Esophagus muscularis mucosa (tissue), 4 donors: ENCODE measurements at regions not wholly inside any gene's neighbourhood (a gene's known extent, or its start where the extent isn't known, plus 50 kb on each side); places are given as distances from the start of the nearest gene placed in this dataset.

Experiments
- DNase-seq: peaks from one replicate; pipeline ENCODE4 v3.0.0-alpha.2; 2017; ENCODE audit errors: extremely low spot score
- H3K27ac ChIP-seq, 4 donors: fragments of 200-600 bp; sonication (generic); replicated peaks in 1 of 4; 1 replicate in 3 of 4; 2 replicates in 1 of 4; pipeline ENCODE4 v1.5.1; 2016 to 2019; ENCODE audit warnings: mild to moderate bottlenecking in 1 of 4
- H3K27me3 ChIP-seq, 4 donors: fragments of 200-600 bp; sonication (generic); one replicate each; pipeline versions ENCODE4 v1.5.1 to v1.6.0; 2016 to 2019
- H3K36me3 ChIP-seq, 4 donors: fragments of 200-600 bp; sonication (generic); one replicate each; pipeline ENCODE4 v1.5.1; 2016 to 2019
- H3K4me1 ChIP-seq, 4 donors: fragments of 200-600 bp; sonication (generic); one replicate each; pipeline ENCODE4 v1.5.1; 2016 to 2019
- H3K4me3 ChIP-seq, 4 donors: fragments of 200-600 bp; sonication (generic); 1 replicate in 2 of 4; 2 replicates in 2 of 4; pipeline ENCODE4 v1.5.1; 2016 to 2019; ENCODE audit warnings: mild to moderate bottlenecking in 4 of 4, moderate library complexity in 1 of 4
- H3K9me3 ChIP-seq, 4 donors: fragments of 200-600 bp; sonication (generic); 1 replicate in 3 of 4; 2 replicates in 1 of 4; pipeline ENCODE4 v1.5.1; 2016 to 2019
- CTCF ChIP-seq, 3 experiments: fragments of 200-600 bp in 2 of 3; fragments of 450-650 bp in 1 of 3; sonication (generic) in 2 of 3; IDR thresholded peaks; one replicate each; pipeline ENCODE4 v1.5.1; 2017 to 2019; ENCODE audit warnings: antibody characterized with exemption in 3 of 3, mild to moderate bottlenecking in 2 of 3, moderate library complexity in 1 of 3
- EP300 ChIP-seq: sonication (generic); formaldehyde crosslinking; IDR thresholded peaks from one replicate; pipeline ENCODE4 v1.6.1; 2017; ENCODE audit warnings: antibody characterized with exemption
- POLR2A ChIP-seq: fragments of 450-650 bp; IDR thresholded peaks from one replicate; pipeline ENCODE4 v1.6.1; 2017; ENCODE audit warnings: antibody characterized with exemption, moderate library complexity, mild to moderate bottlenecking, low read depth
- POLR2AphosphoS5 ChIP-seq, 2 donors: sonication (generic); formaldehyde crosslinking; IDR thresholded peaks; one replicate each; pipeline ENCODE4 v1.6.1; 2017; ENCODE audit warnings: antibody characterized with exemption in 2 of 2
- WGBS: methylation state at CpG from one replicate; pipeline ENCODE4 v1.1.5; 2018; 5-methylcytosine and 5-hydroxymethylcytosine counted together
- intact Hi-C: fragments of 100-400 bp; cut with DNase I; formaldehyde crosslinking; loops from one replicate; pipeline ENCODE4 v1.15.1; 2023

GRCh38 chr5:8525819-8526218, 656.9 kb downstream of the MTRR start:
- no peak for DNase-seq
- H3K4me3 ChIP-seq, result no peak overlapping the region
- 58% methylated on average over 2 of the region's 2 CpGs for WGBS
- intact Hi-C loops, result no loop called here
- H3K27me3 ChIP-seq, result no peaks in the 10 kb centered on the region
- no peaks in the 10 kb centered on the region for H3K9me3 ChIP-seq
- H3K4me1 ChIP-seq, result no peaks in the 10 kb centered on the region
- H3K27ac ChIP-seq, result no peak overlapping the region
- no peaks in the 10 kb centered on the region for H3K36me3 ChIP-seq
- TF ChIP-seq CTCF (IDR thresholded peaks at IDR 0.05) (no peak), POLR2A (no peak), POLR2AphosphoS5 (IDR thresholded peaks at IDR 0.05) (no peak), EP300 (no peak)

GRCh38 chr5:8528106-8528505, 659.2 kb downstream of the MTRR start:
- Histone ChIP-seq H3K4me1 (no peaks in the 10 kb centered on the region), H3K36me3 (no peaks in the 10 kb centered on the region), H3K9me3 (no peaks in the 10 kb centered on the region), H3K27me3 (no peaks in the 10 kb centered on the region), H3K4me3 (no peak overlapping the region), H3K27ac (no peak overlapping the region)
- intact Hi-C loops, result no loop called here
- WGBS, result 36% methylated on average over 4 of the region's 4 CpGs
- DNase-seq, result no peak
- TF ChIP-seq POLR2A, result no peak
- no peak for TF ChIP-seq POLR2AphosphoS5 (IDR thresholded peaks at IDR 0.05)
- no peak for TF ChIP-seq EP300
- TF ChIP-seq CTCF (IDR thresholded peaks at IDR 0.05), result no peak

- Histone ChIP-seq H3K9me3 (no peaks in the 10 kb centered on the region), H3K4me3 (no peak overlapping the region), H3K27me3 (no peaks in the 10 kb centered on the region), H3K4me1 (no peaks in the 10 kb centered on the region), H3K36me3 (no peaks in the 10 kb centered on the region), H3K27ac (no peak overlapping the region)
- intact Hi-C loops, result no loop called here
- 64% methylated on average over 4 of the region's 4 CpGs for WGBS
- DNase-seq, result no peak
- TF ChIP-seq EP300, result no peak
- TF ChIP-seq POLR2A, result no peak
- no peak for TF ChIP-seq POLR2AphosphoS5 (IDR thresholded peaks at IDR 0.05)
- TF ChIP-seq CTCF (IDR thresholded peaks at IDR 0.05), result no peak
Measured at GRCh38 chr5:8538821-8539220, 669.9 kb downstream of the MTRR start.

GRCh38 chr5:8540317-8540716, 671.4 kb downstream of the MTRR start:
- no peak for DNase-seq
- H3K36me3 ChIP-seq, result no peaks in the 10 kb centered on the region
- no peaks in the 10 kb centered on the region for H3K4me1 ChIP-seq
- no peaks in the 10 kb centered on the region for H3K27me3 ChIP-seq
- TF ChIP-seq CTCF (IDR thresholded peaks at IDR 0.05), result no peak
- TF ChIP-seq POLR2AphosphoS5 (IDR thresholded peaks at IDR 0.05), result no peak
- TF ChIP-seq EP300, result no peak
- no peak for TF ChIP-seq POLR2A
- no peak overlapping the region for H3K27ac ChIP-seq
- WGBS, result 84% methylated on average over 2 of the region's 2 CpGs
- H3K4me3 ChIP-seq, result no peak overlapping the region
- no peaks in the 10 kb centered on the region for H3K9me3 ChIP-seq
- intact Hi-C loops, result no loop called here

- H3K27me3 ChIP-seq, result no peaks in the 10 kb centered on the region
- no peak for DNase-seq
- H3K4me3 ChIP-seq, result no peak overlapping the region
- intact Hi-C loops, result no loop called here
- H3K9me3 ChIP-seq, result peaks cover 0 to 22% (median 16%) of the 10 kb centered on the region in 4 donors
- TF ChIP-seq CTCF (IDR thresholded peaks at IDR 0.05) (no peak), POLR2AphosphoS5 (IDR thresholded peaks at IDR 0.05) (no peak), EP300 (no peak), POLR2A (no peak)
- H3K27ac ChIP-seq, result no peak overlapping the region
- 82% methylated on average over 4 of the region's 4 CpGs for WGBS
- no peaks in the 10 kb centered on the region for H3K36me3 ChIP-seq
- H3K4me1 ChIP-seq, result no peaks in the 10 kb centered on the region
Measured at GRCh38 chr5:8550921-8551320, 682.0 kb downstream of the MTRR start.
